ENCODE measurements at regions not wholly inside any gene's neighbourhood (a gene's known extent, or its start where the extent isn't known, plus 50 kb on each side); places are given as distances from the start of the nearest gene placed in this dataset.

- no peak overlapping the region for H2BK20ac ChIP-seq (ENCODE audit: low read length)
- H2BK12ac ChIP-seq (ENCODE audit: low read depth, low read length), result no peak overlapping the region
- no peak overlapping the region for H3K18ac ChIP-seq (ENCODE audit: extremely low read depth, low read length)
- no peak overlapping the region for H2AK5ac ChIP-seq (ENCODE audit: low read depth, low read length)
- DNase-seq (ENCODE audit: low read depth in 1 of 2, low spot score in 2 of 2) (no peak), FAIRE-seq (no peak)
- no peaks in the 10 kb centered on the region for H4K20me1 ChIP-seq (replicated peaks in 1 of 2; ENCODE audit: control insufficient read depth in 1 of 2, insufficient read depth in 2 of 2, low read length in 2 of 2)
- no peak overlapping the region for H3K56ac ChIP-seq (replicated peaks; ENCODE audit: insufficient read length, low read depth, low read length)
- H3K36me3 ChIP-seq (ENCODE audit: control insufficient read depth in 2 of 4, insufficient read depth in 4 of 4, low read length in 3 of 4), result no peaks in the 10 kb centered on the region
- no peaks in the 10 kb centered on the region for H3K4me1 ChIP-seq (replicated peaks in 1 of 4; ENCODE audit: control insufficient read depth in 3 of 4, insufficient read depth in 4 of 4, low read length in 3 of 4)
- H3K9ac ChIP-seq (replicated peaks in 1 of 4; ENCODE audit: extremely low read depth in 1 of 4, low read depth in 3 of 4, low read length in 3 of 4), result no peak overlapping the region
- no peak overlapping the region for H2AFZ ChIP-seq (ENCODE audit: low read length)
- H3K23ac ChIP-seq (ENCODE audit: insufficient read length), result no peak overlapping the region
- H3K79me2 ChIP-seq (ENCODE audit: control insufficient read depth in 1 of 2, insufficient read depth in 2 of 2, low read length in 2 of 2), result no peaks in the 10 kb centered on the region
- H3K79me1 ChIP-seq (ENCODE audit: low read depth, low read length), result no peaks in the 10 kb centered on the region
- no peaks in the 10 kb centered on the region; the same call in 1 of the 2 replicates for H3K23me2 ChIP-seq (ENCODE audit: low read depth, low read length)
- WGBS, 2 experiments (ENCODE audit: extremely low coverage in 1 of 2, insufficient coverage in 1 of 2, insufficient read length in 1 of 2, insufficient replicate concordance in 2 of 2, low coverage in 1 of 2, low lambda C conversion rate in 2 of 2, missing lambda C conversion rate in 1 of 2), result 93% methylated on average over 3 of the region's 3 CpGs; no CpG with 5 or more reads in 1 of the 2 experiments
- no peak overlapping the region for H3K14ac ChIP-seq (ENCODE audit: insufficient read length)
- no peaks in the 10 kb centered on the region for H3K9me3 ChIP-seq (ENCODE audit: insufficient read depth in 2 of 2, low read depth in 1 of 2, low read length in 1 of 2)
- H4K8ac ChIP-seq (ENCODE audit: extremely low read depth, insufficient read depth, low read length), result no peak overlapping the region
- H2BK15ac ChIP-seq (ENCODE audit: low read length), result no peak overlapping the region
- H3K4me3 ChIP-seq (ENCODE audit: extremely low read depth in 1 of 4, insufficient read depth in 2 of 4, low read depth in 3 of 4, low read length in 4 of 4), result no peak overlapping the region
- no peak overlapping the region for H2BK5ac ChIP-seq (ENCODE audit: low read depth, low read length)
- H2BK120ac ChIP-seq (replicated peaks; ENCODE audit: low read depth, low read length), result no peak overlapping the region
- no peak overlapping the region for H3K4ac ChIP-seq (replicated peaks; ENCODE audit: insufficient read length, low read depth, low read length)
- no peak for TF ChIP-seq USF2 (IDR thresholded peaks at IDR 0.05; ENCODE audit: low read length)
- no peak for TF ChIP-seq POLR2AphosphoS5 (IDR thresholded peaks at IDR 0.05; ENCODE audit: low read depth, low read length)
- TF ChIP-seq, protein P1, sequence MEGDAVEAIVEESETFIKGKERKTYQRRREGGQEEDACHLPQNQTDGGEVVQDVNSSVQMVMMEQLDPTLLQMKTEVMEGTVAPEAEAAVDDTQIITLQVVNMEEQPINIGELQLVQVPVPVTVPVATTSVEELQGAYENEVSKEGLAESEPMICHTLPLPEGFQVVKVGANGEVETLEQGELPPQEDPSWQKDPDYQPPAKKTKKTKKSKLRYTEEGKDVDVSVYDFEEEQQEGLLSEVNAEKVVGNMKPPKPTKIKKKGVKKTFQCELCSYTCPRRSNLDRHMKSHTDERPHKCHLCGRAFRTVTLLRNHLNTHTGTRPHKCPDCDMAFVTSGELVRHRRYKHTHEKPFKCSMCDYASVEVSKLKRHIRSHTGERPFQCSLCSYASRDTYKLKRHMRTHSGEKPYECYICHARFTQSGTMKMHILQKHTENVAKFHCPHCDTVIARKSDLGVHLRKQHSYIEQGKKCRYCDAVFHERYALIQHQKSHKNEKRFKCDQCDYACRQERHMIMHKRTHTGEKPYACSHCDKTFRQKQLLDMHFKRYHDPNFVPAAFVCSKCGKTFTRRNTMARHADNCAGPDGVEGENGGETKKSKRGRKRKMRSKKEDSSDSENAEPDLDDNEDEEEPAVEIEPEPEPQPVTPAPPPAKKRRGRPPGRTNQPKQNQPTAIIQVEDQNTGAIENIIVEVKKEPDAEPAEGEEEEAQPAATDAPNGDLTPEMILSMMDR (IDR thresholded peaks at IDR 0.05; ENCODE audit: control extremely low read depth in 1 of 3, insufficient read depth in 1 of 3, low read depth in 1 of 3, low read length in 3 of 3), result no peak
- no peak for TF ChIP-seq POLR2A (IDR thresholded peaks at IDR 0.05; ENCODE audit: control extremely low read depth in 1 of 2, low read depth in 2 of 2, low read length in 2 of 2)
- TF ChIP-seq, protein P2, sequence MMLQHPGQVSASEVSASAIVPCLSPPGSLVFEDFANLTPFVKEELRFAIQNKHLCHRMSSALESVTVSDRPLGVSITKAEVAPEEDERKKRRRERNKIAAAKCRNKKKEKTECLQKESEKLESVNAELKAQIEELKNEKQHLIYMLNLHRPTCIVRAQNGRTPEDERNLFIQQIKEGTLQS (IDR thresholded peaks at IDR 0.05; ENCODE audit: insufficient read depth, low read depth, low read length), result no peak
- no peak for TF ChIP-seq KDM5A (IDR thresholded peaks at IDR 0.05; ENCODE audit: low read length)
- no peak for TF ChIP-seq RBBP5 (IDR thresholded peaks at IDR 0.05; ENCODE audit: borderline replicate concordance, low read depth, low read length)
- TF ChIP-seq TCF12 (IDR thresholded peaks at IDR 0.05; ENCODE audit: low read depth, low read length), result no peak
- H3K4me2 ChIP-seq (ENCODE audit: insufficient read depth in 1 of 2, low read depth in 2 of 2, low read length in 2 of 2), result no peak overlapping the region
- H3K27me3 ChIP-seq (replicated peaks in 1 of 4; ENCODE audit: control insufficient read depth in 3 of 4, extremely low read depth in 1 of 4, insufficient read depth in 3 of 4, low read length in 3 of 4), result no peaks in the 10 kb centered on the region
- H3K27ac ChIP-seq (ENCODE audit: low read depth, low read length), result no peak overlapping the region
- CTCF ChIA-PET (ENCODE audit: partially characterized antibody), result no interaction called here
- no peak overlapping the region for H4K5ac ChIP-seq (ENCODE audit: insufficient read length, low read depth, low read length)
- H4K91ac ChIP-seq (replicated peaks; ENCODE audit: insufficient read length, low read length), result no peak overlapping the region
- POLR2A ChIA-PET (ENCODE audit: partially characterized antibody), result no interaction called here
Observed at GRCh38 chr5:25033658-25034057, 388.9 kb upstream of the CDH10 start.

Measured in H1 (cell line).